Embryonic facial prominence (tissue), 1 donor: ENCODE measurements at regions not wholly inside any gene's neighbourhood (a gene's known extent, or its start where the extent isn't known, plus 50 kb on each side); places are given as distances from the start of the nearest gene placed in this dataset.
A peak's percentile ranks its signal among the peaks of the same experiment; 100 is the strongest.

Experiments used
- DNase-seq: peaks from one replicate; pipeline ENCODE4 v3.0.0-alpha.2; 2016; ENCODE audit errors: extremely low spot score

DNA sequence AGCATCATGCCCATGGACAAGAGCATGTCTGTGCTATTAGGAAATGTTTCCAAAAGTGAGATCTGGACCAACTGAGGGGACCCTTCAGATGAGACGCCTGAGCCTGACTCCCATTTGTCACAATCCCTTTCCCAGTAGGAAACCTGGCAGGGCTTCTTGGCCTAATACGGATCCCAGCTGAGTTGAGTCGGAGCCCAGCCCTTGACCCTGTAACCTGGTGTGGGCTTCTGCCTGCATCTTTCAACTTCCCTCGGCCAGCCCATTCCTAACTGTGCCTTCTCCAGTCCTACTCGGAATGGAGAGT is 148.3 kb downstream of the IRX2 start:
- no peak for DNase-seq

DNA sequence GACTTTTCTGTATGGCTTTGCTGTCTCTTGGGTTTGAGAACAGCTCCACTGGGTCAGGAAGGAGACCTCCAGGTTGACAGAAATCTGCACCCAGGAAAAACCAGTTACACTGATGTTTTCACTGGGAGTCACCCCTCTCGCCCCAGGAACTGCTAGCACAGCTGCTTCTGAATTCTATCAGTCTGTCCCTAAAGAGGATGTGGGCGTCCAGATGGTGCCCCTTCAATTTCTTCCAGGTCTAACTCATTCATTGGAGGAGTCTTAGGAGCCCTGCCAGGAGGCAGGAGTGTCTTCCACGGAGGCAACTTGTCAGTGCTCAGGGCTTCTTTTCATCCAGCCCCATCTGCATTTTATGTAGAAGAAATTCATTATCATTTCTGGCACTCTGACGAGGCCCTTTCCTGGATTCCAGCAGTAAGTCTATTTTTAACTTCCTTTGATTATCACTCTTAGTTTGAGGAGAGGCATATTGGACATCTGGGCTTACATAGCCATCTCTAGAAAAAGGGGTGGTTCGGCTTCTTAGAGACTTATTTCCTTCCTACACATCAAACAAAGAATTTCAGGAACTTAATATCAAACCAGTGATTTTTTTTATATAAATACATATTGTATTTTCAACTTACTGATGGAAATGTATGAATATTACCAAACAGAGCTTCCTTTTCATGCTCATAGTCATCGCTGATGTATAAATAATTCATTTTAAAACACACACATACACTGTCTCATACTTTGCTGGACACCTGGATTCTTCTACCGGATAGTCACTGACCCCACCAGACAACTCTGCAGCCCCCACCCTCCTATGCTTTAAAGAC is 148.8 kb downstream of the IRX2 start:
- no peak for DNase-seq

DNA sequence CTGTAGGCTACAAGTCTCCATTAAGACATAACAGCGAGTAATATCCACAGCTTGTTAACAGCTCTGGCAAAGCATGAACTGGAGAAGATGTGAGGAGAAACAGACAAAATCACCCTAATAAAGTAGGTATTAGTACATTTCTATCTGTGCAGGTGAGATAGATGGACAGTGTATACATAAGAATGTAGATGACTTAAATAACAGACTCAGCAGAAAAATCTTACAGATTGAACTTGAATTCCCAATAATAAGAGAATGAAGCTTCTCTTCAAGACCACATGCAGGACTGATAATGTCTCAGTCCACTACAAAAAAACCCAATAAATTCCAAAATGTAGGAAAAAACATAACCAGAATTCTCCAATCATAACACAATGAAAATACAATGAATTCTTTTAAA is 153.0 kb downstream of the IRX2 start:
- DNase-seq: no peak

DNA sequence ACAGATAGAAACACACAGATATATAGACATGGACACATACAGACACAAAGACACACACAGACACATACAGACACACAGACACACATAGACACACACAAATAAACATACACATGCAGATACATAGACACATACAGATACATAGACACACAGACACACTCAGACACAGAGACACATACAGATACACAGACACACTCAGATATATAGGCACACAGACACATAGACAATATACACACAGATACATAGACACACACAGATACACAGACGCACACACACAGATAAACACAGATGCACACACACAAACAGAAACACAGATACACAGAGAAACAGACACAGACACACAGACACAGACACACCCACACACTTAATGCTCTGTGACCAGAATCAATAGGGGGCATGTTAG is 156.8 kb downstream of the IRX2 start:
- no peak for DNase-seq

DNA sequence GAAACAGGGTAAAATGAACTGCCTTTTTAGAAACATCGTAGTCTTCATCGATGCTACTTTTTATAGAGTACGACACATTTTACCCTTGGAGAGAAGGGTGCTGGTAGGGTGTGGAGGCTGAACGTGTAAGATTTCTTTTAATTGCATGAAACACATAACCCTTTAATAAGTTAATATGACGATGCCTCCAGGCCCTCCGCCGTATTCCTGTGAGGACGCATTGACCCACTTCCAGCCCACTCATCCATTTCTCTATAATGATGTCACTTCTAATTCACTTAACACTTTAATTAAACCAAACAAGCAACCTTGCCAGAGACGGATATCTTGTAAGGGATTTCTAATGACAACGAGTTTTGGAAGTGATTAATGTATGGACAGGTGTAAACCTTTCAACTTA is 158.7 kb downstream of the IRX2 start:
- DNase-seq: no peak

DNA sequence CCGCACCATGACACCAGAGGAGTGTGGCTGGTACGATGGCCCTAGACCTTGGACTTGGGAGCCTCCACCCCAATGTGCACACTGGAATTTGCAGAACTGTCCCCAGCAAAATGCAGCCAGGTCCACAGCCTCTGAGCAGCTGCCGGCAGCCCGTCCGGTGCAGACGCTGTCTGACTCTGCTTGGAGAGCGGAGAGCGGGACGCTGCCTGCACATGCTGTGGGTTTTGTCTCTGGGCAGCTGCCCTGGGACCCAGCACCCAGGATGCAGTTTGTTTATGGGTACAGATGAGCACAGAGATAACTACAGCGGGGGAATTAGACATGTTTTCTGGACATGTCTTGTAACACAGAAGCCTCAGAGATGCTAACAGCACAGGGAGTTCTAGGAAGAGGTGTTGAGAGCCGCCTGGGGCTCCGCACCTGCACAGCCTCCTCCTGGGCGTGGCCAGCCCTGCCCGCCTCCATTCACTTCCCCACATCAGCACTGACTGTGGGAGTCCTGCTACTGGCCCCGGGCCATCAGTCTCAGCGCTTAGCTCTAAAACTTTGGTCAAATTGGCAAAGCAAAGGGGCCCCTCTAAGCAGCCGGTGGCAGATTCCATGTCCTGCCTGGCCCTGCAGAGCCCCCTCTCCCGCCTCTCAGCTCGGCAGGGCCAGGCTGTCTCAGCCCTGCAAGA is 159.6 kb downstream of the IRX2 start:
- DNase-seq: peak; percentile 11

DNA sequence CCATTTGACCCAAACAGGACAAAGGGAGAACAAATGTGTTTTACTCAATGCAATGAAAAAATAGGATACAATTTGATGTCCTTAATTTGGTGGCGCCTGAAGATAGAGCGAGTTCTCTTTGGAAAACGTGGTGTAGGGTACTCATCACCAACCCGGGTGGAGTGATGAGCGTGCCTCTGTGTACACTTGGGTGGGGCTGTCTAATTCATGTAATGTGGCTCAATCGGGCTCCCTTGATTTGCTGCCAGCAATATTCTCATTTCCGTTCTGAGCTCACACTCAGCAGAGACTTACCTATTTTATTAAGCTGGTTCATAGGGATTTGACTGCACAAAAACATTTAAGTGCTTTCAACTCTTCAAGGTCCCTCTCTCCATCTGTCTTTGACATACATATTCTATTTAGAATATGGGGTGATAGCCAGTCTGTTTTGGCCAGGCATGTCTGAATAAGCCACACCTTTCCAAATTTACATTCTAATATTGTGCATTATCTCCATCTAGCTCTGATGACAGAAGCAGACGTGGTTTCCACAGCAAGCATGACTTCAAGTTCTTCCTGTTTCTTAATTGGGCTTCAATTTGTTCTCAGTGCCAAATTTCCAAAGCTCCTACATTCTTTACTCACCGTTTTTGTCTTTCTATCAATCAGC is 162.5 kb downstream of the IRX2 start:
- DNase-seq: no peak

DNA sequence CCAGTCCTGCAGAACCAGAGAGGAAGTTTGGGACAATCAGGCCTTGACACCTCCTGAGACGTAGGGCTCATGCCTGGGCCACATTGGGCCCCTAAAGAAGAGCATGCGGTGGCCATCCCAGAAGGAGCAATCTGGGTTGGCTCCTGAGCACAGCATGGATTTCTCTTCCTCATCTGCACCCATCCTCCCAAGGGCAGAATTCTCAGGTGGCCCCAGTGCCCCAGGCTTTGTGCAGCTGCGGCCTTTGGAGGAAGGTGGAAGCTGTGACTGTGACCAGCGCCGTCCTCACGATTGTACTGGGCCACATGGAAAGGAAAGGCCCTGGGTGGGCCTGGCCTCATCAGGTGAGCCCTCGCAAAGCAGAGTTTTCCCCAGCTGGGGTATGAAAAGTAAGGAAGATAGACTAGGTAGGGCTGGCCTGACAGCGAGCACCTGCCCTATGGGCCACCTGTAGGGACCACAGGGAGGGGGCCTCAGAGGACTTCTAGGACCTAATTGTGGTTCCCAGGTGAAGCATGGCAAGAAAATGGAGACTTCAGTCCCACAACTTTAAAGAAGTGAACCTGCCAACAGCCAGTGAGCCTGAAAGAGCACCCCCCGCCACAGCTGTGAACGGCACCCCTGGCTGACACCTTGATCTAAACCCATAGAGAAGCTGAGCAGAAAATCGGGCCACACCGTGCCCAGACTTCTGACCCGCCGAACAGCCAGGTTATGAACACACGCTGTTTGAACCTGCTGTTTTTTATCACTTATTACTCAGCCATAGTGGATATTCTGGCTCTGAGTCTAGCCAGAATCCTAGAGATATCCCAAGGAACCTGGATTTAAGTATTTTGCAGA is 164.1 kb downstream of the IRX2 start:
- DNase-seq: no peak

DNA sequence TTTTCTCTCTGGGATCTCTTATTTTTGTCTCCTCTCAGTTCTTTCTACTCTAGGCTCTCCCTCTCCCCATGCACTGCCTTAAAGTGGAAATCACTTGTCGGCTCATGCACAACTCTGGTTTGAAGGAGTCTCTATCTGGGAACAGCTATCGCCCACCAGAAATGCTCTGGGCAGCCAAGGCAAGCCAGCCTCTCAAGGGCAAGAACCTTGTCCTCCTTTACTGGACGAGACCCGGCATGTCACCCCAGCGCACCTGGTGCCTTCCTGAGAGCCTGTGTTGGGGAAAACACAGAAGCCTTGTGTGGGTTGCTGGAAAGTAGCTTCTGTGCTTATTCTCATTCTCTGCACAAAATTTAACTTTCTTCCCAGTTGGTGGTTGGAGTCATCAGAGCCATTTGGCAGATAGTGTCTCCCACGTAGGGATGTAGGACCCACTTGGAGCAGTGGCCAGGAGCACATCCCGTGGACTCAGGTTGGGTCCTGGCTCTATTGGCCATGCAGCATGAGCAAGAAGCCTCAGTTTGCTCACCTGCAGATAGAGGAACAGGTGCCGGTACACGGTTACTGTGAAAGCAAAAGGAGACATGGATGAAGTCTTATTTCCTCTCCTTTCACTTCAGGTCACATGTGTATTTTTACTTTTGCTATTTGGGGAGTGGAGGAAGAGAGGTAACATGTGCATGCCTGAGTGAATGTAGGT is 165.3 kb downstream of the IRX2 start:
- no peak for DNase-seq

DNA sequence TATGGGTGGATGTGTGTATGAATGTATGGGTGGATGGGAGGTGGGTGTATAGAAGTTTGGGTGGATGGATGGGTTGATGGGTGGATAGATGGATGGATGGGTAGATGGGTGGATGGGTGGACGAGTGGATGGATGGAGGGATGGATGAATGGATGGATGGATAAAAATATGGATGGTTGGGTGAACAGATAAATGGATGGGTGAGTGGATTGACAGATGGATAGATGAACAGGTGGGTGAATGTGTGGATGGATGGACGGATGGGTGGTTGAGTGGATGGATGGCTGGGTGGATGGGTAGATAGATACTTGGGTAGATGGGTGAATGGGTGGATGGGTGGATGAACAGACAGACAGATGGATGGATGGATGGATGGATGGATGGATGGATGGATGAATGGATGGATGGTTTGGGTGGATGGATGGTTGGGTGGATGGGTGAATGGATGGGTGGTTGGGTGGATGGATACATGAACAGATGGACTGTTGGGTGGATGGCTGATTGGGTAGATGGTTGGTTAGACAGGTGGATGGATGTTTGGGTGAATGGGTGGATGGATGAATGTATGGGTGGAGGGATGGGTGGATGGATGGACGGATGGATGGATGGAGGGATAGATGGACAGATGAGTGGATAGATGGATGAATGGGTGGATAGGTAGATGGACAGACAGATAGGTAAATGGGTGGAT is 166.8 kb downstream of the IRX2 start:
- no peak for DNase-seq

DNA sequence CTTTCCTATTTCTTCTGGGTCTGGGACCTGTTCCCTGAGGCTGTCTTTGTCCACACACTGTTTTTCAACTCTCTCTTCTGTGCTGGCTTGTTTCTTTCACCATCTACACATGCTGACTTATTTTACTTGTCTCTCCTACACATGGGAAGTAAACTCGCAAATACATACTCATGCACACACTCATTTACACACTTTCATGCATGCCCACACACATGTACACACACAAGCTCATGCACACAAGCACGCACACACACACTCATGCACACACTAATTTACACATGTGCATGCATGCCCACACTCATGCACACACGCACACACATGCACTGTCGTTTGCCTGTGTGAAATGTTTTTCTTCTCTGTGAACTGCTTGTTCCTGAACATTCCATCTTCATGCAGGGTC is 169.0 kb downstream of the IRX2 start:
- DNase-seq: no peak

DNA sequence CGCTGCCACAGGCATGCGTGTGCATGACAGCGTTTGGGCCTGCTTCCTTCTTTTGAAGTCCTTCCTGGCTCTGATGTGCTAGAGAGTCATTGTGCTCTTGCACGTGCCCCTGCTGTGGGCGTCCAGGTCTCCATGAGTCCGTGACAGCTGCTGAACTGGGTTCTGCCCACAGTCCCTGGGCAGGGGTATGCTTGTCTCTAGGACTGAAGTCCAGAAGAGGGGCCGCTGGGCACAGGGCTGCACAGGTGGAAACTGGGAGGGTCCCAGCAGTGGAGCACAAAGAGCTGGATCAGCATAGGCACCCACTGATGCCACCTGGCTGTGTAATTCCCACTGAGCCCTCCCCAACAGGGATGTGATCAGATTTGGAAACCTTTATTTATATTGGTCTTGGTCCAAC is 169.4 kb downstream of the IRX2 start:
- DNase-seq: no peak

DNA sequence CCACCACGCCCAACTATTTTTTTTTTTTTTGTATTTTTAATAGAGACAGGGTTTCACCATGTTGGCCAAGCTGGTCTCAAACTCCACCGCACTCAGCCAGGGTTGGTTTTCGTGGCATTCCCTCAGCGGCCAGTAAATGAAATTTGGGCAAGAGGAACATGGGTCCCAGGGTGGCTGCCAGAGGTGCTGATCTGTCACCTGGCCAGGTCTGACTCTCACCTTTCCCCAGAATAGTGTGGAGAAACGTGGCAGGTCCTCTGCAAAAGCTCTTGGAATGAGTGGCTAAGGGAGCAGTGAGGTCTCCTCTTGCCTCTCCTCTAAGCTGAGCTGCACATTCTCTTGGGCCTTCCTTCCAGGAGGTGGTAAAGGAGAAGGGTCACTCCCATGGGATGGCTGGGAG is 170.1 kb downstream of the IRX2 start:
- DNase-seq: no peak

DNA sequence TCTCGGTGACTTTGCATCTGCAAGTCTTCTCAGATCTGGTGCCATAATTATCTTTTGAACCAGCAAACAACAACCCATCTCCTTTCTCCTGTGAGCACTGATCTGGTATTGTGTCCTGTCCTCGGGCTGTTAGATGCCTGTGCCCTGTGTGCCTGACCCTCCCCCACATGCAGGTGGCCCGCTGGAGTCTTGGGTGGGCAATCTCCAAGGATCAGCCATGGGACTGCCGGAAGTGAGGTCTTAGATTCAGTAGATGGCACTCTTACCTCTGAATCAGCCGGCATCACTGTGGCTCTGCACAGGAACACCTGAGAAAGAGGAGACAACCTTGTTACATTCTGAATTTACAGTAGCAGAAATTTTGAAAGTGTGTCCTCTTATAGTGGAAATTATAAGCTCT is 172.4 kb downstream of the IRX2 start:
- DNase-seq: no peak

DNA sequence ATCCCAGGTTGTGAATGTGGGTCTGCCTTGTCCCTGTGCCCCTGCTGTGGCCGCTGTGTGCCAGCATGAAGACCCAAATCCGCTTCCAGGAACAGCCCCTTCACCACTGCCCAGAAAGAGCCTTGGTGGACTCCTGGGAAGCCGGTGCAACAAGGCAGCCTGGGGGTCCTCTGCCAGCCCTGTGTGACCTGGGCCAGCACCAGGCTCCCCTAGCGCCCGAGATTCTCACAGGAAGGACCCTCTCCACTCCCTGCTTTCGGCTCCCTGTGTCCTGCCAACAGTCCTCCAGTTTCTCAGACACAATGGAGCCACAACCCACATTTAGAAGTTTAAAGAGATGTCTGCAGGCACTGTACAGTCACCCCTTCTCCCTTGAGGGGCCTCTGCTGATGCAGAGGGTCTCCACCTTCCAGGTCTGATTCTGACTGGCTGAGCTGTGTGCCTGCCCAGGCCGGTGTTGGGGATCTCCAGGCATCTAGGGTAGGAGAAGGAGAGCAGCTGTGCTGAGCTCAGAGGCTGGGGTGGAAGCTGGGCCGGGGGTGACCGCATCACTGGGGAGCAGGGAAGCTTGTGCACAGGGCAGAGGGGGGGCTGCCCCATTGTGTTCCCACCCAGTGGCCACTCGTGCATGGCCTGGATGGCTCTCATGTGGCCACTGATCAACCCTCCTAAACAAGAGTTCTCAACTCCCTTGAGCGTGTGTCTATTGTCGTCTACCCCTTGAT is 174.0 kb downstream of the IRX2 start:
- no peak for DNase-seq

DNA sequence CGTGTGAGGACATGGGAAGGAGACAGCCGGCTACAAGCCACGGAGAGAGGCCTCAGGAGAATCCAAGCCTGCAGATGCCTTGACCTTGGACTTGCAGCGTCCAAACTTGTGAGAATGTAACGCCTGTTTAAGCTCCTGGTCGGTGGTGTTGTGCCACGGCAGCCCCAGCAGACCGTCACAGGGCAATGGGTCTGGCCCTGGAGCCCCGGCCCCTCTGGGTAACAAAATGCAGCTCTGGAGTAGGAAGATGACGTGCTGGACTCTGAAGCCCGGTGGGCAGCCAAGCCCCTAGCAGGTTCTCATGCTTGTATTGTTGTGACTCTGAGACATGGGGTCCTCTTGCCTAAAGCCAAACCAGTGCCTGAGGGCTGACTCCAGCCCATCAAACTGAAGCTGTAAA is 174.7 kb downstream of the IRX2 start:
- DNase-seq: no peak

DNA sequence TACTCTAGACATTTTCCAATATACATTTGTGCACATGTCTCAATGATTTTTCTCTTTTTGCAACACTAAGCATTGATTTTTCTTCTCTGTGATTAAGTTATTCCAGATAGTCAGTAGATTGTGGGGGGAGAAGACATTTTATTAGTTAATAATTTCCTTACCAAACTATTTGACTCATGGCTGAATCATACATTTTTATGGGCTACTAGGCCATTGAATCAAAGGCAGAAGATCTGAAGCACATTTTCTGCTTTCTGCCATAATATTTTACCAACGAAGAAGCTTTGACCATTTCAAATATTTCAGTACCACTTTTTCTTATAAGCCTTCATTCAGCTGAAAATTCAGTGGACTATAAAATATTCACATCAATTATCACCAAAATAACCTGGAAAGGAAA is 175.6 kb downstream of the IRX2 start:
- DNase-seq: no peak

DNA sequence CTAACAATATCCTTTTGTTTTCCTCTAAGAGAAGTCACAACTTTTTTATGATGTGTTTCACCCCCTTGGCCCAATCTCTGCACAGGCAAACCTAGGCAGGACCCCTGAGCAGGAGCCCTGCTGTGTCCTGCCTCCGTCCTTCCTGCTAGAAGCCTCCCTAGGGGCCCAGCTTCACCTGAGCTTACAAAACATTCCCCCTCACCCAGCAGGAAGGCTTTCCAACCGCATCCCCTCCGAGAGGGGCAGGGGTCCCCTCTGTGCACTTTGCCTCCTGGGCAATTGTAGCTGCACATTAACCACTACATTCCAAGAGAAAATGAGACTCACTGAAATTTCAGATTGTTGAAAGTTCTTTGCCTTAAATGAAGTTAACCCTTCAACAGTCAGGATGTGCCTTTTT is 176.2 kb downstream of the IRX2 start:
- DNase-seq: no peak

DNA sequence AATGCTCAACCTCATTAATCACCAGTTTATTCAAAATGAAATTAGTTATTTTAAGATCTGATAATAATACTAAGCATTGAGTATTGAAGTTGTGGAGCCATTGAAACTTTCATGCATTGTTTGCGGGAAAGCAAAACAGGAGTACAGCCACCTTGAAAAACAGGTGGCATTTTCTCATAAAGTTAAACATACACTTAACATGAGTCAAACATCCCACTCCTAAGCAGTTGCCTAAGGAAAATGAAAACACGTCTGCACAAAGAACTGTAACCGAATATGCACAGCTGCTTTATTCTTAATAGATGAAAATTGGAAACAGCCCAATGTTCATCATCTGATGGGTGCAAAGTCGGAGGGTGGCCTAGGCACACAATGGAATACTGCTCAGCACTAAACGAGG is 177.3 kb downstream of the IRX2 start:
- DNase-seq: no peak

DNA sequence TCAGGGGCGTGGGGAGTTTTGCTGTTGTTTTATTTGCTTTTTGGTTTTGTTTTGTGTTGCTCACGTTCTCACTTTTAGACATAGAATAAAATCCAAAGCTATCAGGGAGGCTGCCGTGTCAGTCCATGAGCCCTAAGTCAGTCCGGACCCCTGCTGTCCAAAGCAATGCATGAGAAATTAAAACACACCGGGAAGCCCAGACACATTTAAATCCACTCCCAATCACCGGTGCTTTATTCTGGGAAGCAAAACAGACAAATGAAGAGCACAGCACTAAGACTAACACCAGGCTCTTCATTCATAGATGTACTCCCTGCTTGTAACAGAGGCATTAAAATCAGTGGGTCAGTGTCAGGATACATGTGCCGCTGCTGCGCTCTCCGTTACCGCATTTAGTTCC is 180.9 kb downstream of the IRX2 start:
- DNase-seq: no peak
